Activated CD4-positive, alpha-beta T cell treated with anti-CD3 and anti-CD28 coated beads, Interleukin-2, amount 50 U/mL, for 48 hours (primary cell): ENCODE measurements at regions not wholly inside any gene's neighbourhood (a gene's known extent, or its start where the extent isn't known, plus 50 kb on each side); places are given as distances from the start of the nearest gene placed in this dataset.
"Not testable (repeated sequence)": the region's sequence is repeated elsewhere in the genome, so short reads cannot be mapped to it uniquely, and the experiment has no call there.

Experiments
- DNase-seq, 2 experiments: peaks; one replicate each; pipeline ENCODE4 v3.0.0-alpha.2; 2020

DNA sequence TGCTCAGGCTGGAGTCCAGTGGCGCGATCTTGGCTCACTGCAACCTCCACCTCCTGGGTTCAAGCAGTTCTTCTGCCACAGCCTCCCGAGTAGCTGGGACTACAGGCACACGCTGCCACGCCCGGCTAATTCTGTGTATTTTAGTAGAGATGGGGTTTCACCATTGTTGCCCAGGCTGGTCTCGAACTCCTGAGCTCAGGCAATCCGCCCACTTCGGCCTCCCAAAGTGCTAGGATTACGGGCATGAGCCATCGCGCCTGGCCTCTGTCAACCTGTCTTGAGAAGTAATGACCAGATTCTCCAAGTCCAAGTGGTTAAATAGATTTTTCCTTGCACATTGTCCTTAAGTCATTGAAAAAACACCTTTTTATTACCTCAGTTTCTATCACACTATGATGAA lies 283.7 kb downstream of the KCNJ2 start:
- DNase-seq: not testable (repeated sequence)

DNA sequence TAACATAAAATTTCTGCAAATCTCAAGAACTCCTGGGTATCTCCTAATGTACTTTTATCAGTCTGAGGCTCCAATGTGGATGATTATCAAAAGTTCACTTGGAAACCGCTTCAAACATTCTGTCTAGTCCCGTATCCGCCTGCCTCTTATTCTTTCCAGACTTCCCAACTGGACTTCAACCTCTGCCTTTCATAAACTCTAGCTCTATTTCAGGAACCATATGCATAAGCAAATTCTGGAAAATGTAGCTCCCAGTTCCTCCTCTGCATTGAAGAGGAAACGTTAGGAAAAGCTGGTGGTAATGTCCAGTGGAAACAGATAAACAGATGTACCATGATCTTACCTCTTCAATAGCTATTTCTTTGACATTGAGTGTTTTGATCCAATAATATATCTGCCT lies 285.0 kb downstream of the KCNJ2 start:
- DNase-seq: no peak

DNA sequence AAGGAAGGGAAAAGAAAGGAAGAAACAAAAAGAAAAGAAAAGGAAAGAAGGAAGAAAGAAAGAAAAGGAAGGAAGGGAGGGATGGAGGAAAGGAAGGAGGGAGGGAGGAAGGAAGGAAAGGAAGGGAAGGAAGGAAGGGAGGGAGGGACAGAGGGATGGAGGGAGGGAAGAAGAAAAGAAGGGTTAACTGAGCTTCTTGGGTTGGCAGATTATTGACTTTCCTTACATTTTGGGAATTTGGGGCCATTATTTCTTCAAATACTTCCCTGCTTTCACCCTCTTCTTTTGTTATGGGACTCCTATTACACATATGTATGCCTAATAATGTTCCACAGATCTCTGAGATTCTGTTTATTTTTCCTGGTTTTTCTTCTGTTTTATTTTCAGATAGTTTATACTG lies 285.6 kb downstream of the KCNJ2 start:
- DNase-seq: no peak

DNA sequence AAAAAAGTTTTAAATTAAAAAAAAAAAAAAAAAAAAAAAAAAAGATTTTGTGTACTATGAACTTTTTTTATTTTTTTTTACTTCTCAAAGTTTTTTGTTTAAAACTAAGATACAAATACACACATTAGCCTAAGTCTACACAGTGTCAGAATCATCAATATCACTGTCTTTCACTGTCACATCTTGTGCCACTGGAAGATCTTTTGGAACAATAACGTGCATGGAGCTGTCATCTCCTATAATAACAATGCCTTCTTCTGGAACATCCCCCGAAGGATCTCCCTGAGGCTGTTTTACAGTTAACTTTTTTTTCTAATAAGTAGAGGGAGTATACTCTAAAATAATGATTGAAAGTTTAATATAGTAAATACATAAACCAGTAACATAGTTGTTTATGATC lies 295.7 kb downstream of the KCNJ2 start:
- DNase-seq: no peak

DNA sequence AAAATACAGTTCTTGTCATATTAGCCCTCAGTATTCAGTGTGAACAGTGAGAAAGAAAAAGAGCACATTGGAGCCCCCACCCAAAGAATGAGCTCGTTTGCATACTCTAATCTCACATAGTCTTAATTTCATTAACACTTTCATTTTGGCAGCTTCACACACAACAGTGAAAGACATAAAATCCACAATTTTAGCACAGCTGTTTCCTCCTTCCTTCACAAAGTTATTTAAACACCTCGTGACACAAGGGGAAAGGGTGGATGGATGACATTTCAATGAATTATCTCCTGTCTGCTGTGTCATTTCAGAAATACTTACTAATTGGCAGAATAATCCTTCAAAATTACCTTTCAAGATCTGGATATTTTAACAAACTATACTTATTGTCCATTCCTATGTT lies 299.3 kb downstream of the KCNJ2 start:
- no peak for DNase-seq

DNA sequence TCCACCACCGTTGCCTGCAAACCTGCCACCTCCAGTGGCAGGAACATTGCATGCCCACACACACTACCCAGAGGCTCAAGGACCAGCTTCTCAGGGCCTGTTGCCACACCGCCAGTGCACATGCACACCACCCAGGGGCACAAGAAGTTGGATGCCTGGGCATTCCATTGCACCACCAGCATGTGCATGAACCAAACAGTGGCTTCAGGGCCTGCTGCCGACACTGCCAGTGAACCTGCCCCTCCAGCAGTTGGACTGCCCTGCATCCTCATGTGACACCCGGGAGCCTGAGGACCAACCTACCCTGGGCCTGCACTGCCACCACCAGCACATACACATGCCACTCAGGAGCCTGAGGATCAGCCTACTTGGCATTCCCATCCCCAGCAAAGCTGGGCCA lies 303.7 kb downstream of the KCNJ2 start:
- DNase-seq: no peak

DNA sequence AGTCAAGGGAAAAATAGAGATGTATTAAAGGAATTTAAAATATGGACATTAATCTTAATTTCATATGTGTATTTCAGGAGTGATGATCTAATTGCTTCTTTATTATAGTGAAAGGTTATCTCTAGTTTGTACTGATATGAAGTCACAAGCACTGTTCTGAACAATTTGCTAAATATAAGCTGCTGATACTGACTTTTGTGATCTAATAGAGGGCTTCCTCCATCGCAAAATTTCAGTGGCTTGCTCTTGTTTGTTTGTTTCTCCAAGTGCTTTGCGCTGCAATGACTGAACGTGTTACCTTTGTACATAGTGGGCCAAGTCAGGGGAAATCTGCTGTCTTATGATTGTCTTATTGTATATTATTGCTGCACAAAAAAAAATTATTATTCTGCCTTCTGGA lies 307.0 kb downstream of the KCNJ2 start:
- DNase-seq: no peak

DNA sequence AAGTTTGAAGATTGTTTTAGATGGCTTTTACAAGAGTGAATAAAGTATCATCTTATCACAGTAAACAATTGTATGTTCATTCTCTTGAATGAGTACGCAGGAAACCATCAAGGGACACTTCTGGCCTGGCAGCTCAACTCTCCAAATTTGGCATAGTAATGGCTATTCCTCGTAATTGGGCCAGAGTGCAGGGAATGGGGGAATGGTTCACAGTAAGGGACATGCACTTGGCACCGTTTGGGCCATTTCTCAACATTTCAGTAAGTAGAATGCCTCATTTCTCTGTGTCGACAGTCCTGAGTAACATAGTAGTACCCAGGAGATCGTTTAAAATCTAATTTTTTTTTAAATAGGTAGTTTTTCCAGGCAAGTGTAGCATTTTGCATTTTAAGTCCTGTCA lies 309.6 kb downstream of the KCNJ2 start:
- DNase-seq: no peak

DNA sequence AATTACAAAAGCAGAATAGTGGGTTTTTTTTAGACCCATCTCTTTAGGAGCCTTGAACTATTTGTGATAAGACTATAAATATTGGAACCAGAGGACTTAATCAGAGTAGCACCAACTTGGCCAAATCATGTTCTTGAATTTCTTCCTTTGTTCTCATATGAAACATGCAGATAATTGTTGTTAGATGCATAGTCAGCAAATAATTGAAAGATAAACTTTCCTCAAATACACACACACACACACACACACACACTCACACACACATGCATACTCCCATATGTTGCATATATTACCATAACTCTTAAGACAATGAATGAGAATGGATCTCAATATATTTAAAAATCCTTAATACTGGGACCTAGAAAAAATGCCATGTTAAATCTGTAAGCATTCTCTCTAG lies 310.4 kb downstream of the KCNJ2 start:
- no peak for DNase-seq

DNA sequence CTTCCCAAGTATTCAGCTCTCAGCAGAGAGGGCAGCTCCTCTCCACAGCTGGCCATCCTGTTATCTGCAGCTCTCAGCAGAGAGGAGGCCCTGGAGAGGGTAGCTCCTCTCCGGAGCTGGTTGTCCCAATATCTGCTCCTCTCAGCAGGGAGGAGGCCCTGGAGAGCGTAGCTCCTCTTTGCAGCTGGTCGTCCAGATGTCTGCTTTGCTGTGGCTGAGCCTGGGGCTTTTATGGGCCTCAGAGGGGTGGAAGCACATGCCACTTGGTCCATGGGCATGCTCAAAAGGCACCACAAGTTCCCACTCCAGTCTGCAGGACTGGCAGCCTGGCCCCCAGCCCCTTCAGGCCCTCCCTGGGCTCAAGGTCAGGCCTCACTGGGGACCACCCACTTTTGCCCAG lies 314.3 kb downstream of the KCNJ2 start:
- no peak for DNase-seq

DNA sequence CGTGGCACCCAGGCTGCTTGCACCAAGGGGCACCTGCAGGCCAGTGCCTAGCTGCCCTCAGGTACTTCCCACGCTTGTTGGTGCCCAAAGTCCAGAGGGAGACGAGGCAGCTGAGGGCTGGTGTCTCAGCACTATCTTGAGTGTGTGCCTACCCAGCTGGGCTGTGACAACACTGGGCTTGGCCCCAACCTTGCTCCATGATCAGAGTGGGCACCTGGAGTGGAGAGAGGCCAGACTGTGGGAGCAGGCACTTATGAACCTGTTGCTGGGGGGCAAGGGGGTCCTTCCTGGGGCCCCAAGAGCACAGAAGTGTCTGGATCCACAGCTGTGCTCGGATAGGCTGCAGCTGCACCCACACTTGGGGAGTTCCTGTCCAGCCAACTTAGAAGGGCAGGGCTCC lies 314.7 kb downstream of the KCNJ2 start:
- DNase-seq: no peak

DNA sequence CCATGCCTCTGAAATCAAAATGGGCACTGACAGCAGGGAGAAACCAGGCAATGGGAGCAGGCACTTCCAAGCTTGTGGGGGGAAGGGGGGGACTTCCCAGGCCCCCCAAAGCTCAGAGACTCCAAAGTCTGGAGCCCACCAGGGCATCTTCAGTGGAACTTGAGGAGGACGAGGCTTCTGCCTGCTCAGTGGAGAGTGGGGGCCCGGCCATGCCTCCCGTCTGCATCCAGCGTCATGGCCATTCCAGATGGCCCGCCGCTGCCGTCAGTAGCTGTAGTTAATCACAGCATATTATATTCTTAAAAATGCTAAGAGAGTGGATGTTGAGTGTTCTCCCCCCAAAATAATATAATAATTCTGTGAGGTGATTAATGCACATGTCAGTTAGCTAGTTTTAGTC lies 315.2 kb downstream of the KCNJ2 start:
- no peak for DNase-seq

DNA sequence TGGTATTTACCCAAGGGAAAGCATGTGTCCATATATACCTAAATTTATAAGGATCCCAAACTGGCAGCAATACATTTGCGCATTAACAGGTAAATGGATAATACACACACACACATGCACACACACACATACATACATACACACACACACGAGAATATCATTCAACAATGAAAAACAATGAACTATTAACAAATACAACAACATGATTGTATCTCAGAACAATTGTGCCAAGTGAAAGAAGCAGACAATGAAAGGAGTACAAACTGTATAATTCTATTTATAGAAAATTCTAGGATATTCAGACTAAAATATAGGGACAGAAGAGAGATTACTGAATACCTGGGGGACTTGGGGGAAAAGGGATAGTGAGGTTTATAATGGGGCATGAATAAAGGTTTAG lies 323.0 kb downstream of the KCNJ2 start:
- no peak for DNase-seq

DNA sequence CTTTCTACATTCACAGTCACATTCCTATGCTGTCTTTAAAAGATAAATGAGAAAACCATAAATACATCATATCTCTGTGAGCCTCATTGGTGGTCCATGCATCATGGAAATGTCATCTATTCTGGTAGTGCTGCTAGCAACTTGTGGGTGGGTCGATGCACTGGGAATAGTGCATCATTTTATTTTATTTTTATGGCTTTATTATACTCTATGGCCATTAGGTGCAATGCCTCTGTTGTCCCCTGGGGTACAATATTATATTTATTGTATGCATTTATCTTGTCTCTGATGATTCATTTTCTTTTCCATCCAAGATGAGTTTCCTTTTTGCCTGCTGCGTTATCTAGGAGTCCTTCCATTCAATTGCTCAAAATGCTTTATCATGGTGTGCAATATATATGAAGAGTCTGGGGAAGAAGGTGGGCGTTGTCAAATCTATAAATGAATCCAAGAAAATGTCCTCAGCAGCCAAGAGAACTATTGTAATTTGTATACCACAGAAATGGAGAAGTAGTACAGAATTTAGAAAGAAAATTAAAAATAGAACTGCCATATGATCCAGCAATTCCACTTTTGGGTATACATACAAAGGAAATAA lies 324.0 kb downstream of the KCNJ2 start:
- DNase-seq: no peak

DNA sequence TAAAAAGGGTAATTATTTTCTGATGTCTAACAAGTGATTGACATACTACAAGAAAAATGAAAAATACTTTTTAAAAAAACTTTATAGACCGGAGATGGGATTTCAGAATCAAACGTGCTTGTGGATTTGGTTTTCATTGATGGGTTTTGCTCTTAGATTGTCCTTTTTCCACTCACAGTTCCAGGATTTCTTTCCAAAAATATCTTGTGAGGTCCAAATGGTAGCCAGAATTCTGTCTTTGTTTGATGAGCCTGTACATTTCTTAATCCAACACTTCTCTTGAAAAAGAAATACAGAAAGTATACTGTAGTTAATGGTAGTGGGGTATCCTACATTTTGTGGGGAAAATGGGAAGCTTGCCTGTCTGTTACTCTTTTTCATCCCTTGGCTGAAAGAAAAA lies 329.3 kb downstream of the KCNJ2 start:
- DNase-seq: no peak

DNA sequence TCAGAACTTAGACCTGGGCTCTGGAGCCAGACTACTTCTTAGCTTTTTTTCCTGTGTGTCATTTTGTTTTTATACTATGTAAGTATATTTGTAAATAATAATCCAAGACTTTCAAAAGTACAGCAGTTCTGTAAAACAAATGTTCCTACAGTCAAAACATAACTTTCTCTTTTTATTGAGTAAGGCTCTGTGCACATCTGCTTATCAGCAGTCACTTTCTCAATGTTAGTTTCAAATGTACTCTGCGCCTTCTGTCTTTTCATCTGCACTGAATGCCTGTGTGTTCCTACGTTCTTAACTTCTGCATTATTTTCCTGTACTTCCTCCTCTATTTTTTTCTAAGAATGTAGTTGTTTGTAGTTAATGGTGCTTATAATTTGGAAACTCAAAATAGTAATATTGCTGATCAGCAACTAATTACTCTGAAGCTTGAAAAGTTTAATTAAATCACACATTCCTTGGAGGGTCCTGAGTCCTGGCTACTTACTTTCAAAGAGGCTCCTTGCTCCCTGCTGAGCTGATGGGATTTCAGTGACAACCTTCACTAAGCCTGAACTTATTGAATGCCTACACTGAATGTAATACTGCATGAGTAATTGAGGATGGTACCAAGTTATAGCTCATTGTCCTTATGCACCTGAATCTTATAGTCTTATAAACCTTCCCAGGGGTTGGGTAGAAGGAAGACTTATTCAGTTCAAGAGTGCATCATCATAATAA lies 329.9 kb downstream of the KCNJ2 start:
- DNase-seq: no peak

DNA sequence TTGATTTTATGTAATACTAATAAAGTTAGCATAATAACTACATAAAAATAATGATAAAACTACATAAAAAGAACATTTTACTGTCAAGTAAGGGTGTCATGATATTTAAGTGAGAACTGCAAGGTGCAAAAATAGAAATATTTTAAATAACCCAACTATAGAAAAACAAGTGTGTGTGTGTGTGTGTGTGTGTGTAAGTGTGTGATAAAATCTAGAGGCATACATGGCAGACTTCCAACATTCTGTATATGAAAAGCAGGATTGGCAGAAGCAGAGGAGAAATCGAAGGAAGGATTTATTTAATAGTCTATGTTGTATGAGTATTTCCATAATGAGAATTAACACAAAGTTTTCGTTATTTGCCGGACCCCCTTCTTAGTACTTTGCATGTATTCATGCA lies 334.1 kb downstream of the KCNJ2 start:
- no peak for DNase-seq

DNA sequence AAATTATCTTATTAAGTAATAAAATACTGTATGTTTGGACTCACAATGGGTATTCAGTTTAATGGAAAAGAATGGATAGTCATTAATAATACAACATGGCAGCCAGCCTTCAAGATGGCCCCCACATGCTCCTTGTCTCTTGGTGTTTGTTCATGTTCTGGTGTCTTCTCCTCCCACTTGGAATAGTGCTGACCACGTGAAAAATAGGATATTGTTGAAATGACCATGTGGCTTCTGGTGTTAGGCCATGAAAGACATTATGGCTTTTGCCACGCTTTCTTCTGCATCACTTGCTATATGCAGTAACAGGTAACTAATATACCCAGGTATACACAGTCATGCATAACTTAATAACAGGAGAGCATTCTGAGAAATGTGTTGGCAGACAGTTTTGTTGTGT lies 341.0 kb downstream of the KCNJ2 start:
- no peak for DNase-seq

DNA sequence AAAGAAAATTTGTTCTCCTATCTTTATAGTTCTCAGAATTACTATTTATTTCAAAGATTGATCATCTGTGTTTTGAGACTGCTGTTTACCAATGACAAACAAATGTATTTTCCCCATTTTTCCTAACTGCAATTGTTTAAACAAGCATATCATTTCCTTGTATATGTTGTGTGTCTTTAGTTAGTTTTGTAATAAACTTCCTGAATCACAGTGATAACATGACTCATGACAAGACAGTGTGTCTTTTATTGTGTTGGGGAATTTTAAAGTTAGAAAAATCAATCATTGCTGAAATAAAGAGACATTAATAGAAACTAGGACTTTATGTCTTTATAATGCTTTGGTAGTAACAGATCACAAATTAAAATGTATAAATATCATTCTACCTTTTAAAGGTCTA lies 348.5 kb downstream of the KCNJ2 start:
- DNase-seq: no peak

DNA sequence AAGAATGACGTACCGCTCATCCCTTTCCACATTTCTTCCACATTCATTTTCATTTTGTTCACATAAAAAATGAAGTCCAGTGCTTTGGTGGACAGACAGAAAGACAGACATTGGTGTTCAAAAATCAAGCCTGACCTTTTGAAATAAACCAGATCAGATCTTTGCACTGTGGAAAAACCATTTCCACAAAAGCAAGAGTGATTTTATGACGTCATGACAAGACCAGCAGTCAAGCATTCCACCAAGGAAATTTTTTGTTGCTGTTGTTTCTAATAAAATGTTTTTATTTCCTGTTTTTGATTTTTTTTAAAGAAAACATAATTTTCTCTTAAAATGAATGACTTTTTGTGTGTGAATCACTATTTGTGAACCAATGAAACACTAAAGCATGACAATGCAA lies 350.0 kb downstream of the KCNJ2 start:
- no peak for DNase-seq

DNA sequence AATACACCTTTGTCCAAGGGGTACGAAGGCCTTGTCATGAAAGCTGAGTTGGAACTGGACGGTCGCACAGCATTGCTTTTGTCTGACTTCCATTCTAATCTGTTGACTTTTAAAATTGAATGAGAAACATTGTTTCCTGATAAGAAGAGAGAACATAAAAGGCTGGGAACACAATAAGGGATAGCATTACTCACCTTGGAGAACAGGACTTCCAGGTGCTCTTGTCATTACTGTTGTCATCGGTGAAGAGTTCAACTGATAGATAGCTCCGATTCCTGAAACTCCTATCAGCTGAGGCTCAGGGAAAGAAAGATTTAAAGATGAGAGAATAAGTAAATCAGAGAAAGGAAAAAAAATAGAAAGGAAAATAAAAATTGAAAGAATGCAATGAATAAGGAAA lies 351.1 kb downstream of the KCNJ2 start:
- no peak for DNase-seq

DNA sequence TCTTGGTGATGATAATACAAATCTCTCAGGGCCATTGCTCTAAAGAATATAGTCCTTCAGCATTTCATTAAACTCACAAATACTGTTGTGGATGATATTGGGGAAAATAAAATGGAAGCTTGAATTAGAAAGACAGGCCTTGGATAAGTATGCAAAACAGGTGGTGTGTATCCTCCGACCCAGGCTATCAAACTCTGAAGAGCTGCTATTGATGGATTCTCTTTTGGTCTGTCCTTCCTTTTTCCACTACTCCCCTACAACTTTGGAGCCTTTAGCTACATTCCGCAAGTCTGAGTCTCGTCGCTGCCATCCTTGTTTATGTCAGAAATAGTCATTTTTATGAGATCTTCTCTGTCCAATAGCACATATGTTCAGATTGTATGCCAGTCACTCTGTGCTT lies 351.6 kb downstream of the KCNJ2 start:
- no peak for DNase-seq

DNA sequence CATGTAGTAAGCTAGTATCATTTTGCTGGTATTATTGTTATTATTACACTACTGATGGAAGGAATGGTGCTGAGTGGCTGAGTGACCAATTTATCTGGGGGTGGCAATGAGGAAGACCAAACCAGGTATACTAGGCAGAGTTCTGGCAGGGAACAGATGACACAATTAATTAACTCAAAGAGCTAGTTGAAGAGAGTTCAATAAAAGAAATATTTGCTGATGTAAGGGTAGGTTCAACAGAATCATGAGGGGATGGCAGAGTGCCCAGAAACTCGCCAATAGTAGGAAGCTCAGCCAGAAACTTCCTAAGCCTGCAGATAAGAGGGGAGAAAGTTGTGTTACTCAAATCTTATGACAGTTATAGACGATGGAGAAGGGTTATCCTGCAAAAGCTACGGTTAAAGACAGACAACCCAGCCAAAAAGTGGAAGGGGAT lies 352.5 kb downstream of the KCNJ2 start:
- no peak for DNase-seq

DNA sequence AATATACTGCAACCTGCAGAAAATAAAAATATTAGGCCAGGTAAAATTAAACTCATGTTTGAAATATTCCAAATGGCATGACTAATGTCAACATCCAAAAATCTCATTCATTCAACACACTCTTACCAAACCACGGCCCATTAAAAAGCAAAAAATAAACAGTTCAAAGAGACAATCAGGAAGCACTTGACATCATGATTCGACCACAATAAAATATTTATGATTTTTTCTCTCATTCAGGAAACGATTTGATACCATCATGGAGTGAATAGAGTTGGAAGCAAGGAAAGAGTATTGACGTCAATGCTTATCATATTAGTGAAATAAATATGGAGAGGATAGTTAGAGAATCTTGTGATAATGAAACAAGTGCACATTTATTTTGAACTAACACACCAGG lies 354.1 kb downstream of the KCNJ2 start:
- no peak for DNase-seq

DNA sequence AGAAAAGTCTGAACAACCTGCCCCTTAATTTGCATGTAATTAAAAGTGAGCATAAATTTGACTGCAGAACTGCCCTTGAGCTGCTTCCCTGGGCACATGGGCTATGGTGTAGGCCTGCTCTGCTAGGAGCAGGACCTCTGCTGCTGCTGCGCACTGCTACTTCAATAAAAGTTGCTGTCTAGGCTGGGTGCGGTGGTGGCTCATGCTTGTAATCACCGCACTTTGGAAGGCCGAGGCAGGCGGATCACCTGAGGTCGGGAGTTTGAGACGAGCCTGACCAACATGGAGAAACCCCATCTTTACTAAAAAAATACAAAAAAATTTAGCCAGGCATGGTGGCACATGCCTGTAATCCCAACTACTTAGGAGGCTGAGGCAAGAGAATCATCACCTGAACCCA lies 355.7 kb downstream of the KCNJ2 start:
- DNase-seq: not testable (repeated sequence)
